B cell (primary cell): ENCODE measurements at regions not wholly inside any gene's neighbourhood (a gene's known extent, or its start where the extent isn't known, plus 50 kb on each side); places are given as distances from the start of the nearest gene placed in this dataset.

Source experiments
- ATAC-seq: fragments of 200-7000 bp; cut with Tn5 transposase; one replicate; pipeline ENCODE4 v1.10.0; 2021; ENCODE audit warnings: low read depth, mild to moderate bottlenecking, moderate number of reproducible peaks, moderate library complexity
- CTCF ChIA-PET: fragments of 350-600 bp; sonication (Branson Sonifier 250); formaldehyde crosslinking; loops from one replicate; lab custom pipeline; 2021; ENCODE audit warnings: antibody characterized with exemption, inconsistent platforms; lab: Charles Lee
- POLR2A ChIA-PET: fragments of 350-600 bp; sonication (Branson Sonifier 250); formaldehyde crosslinking; loops from one replicate; lab custom pipeline; 2021; ENCODE audit warnings: antibody characterized with exemption; lab: Charles Lee
- DNase-seq: peaks from one replicate; pipeline ENCODE4 v3.0.0; 2013
- H2AFZ ChIP-seq: 2 replicates; pipeline ENCODE4 v1.6.1; 2012; ENCODE audit warnings: mild to moderate bottlenecking, low read depth, low read length; ENCODE audit not compliant: insufficient read depth, poor library complexity, severe bottlenecking
- H3K27ac ChIP-seq, 2 donors: 1 replicate in 1 of 2; 2 replicates in 1 of 2; pipeline ENCODE4 v1.5.1; 2012 to 2013; ENCODE audit warnings: low read length in 2 of 2, mild to moderate bottlenecking in 2 of 2, moderate library complexity in 1 of 2
- H3K27me3 ChIP-seq, 4 experiments: fragments of 200-600 bp in 1 of 4; sonication (generic) in 1 of 4; replicated peaks in 1 of 4; 1 replicate in 2 of 4; 2 replicates in 2 of 4; pipeline versions ENCODE4 v1.6.1 to v1.7.0; 2013 to 2016; ENCODE audit warnings: low read length in 3 of 4, mild to moderate bottlenecking in 2 of 4, mixed read lengths in 1 of 4, moderate library complexity in 1 of 4; ENCODE audit not compliant: insufficient read depth in 4 of 4, control insufficient read depth in 3 of 4; ENCODE audit errors: control extremely low read depth in 1 of 4
- H3K36me3 ChIP-seq, 2 experiments: replicated peaks in 1 of 2; 1 replicate in 1 of 2; 2 replicates in 1 of 2; pipeline versions ENCODE4 v1.6.1 to v1.7.1; 2013; ENCODE audit warnings: low read length in 1 of 2; ENCODE audit not compliant: insufficient read depth in 2 of 2, control insufficient read depth in 1 of 2; ENCODE audit errors: control extremely low read depth in 1 of 2, extremely low read depth in 1 of 2
- H3K4me1 ChIP-seq, 2 donors: fragments of 200-600 bp in 1 of 2; sonication (generic) in 1 of 2; 1 replicate in 1 of 2; 2 replicates in 1 of 2; pipeline versions ENCODE4 v1.5.1 to v1.6.1; 2013 to 2017; ENCODE audit warnings: low read length in 2 of 2; ENCODE audit not compliant: control insufficient read depth in 2 of 2, insufficient read depth in 2 of 2
- H3K4me2 ChIP-seq: replicated peaks from 2 replicates; pipeline ENCODE3; 2012; ENCODE audit warnings: mild to moderate bottlenecking, low read depth, low read length; ENCODE audit not compliant: poor library complexity, severe bottlenecking
- H3K4me3 ChIP-seq, 5 experiments: fragments of 200-600 bp in 1 of 5; sonication (generic) in 1 of 5; 1 replicate in 3 of 5; 2 replicates in 2 of 5; pipeline versions ENCODE4 v1.5.1 to v1.7.0; 2011 to 2016; ENCODE audit warnings: low read length in 4 of 5, mild to moderate bottlenecking in 4 of 5, low read depth in 2 of 5, control low read depth in 1 of 5, moderate library complexity in 1 of 5; ENCODE audit not compliant: insufficient read depth in 1 of 5; ENCODE audit errors: control extremely low read depth in 1 of 5, extremely low read depth in 1 of 5
- H3K79me2 ChIP-seq: fragments of 200-600 bp; sonication (generic); one replicate; pipeline ENCODE4 v1.6.0; 2016; ENCODE audit warnings: low read length; ENCODE audit not compliant: control insufficient read depth, insufficient read depth
- H3K9ac ChIP-seq: fragments of 200-600 bp; sonication (generic); 2 replicates; pipeline ENCODE4 v1.6.1; 2017; ENCODE audit warnings: mild to moderate bottlenecking, low read length, moderate library complexity
- H3K9me3 ChIP-seq, 3 donors: one replicate each; pipeline versions ENCODE4 v1.6.1 to v1.7.1; 2013; ENCODE audit warnings: low read length in 2 of 3; ENCODE audit not compliant: control insufficient read depth in 2 of 3, insufficient read depth in 1 of 3; ENCODE audit errors: control extremely low read depth in 1 of 3
- H4K20me1 ChIP-seq: 2 replicates; pipeline ENCODE4 v1.6.0; 2012; ENCODE audit warnings: mild to moderate bottlenecking, low read length; ENCODE audit not compliant: insufficient read depth, control insufficient read depth, poor library complexity, severe bottlenecking
- H3K27ac Mint-ChIP-seq: one replicate; pipeline ENCODE4 v1.8.0; 2021; ENCODE audit warnings: mixed read lengths
- H3K27me3 Mint-ChIP-seq: one replicate; pipeline ENCODE4 v1.8.0; 2021; ENCODE audit warnings: mixed read lengths
- H3K4me1 Mint-ChIP-seq: one replicate; pipeline ENCODE4 v1.8.0; 2021; ENCODE audit warnings: mixed read lengths
- H3K4me3 Mint-ChIP-seq: one replicate; pipeline ENCODE4 v1.8.0; 2021; ENCODE audit warnings: mixed read lengths
- H3K9me3 Mint-ChIP-seq: one replicate; pipeline ENCODE4 v1.8.0; 2022; ENCODE audit warnings: mixed read lengths; ENCODE audit not compliant: insufficient read depth
- CTCF ChIP-seq: fragments of 200-600 bp; IDR thresholded peaks from one replicate; pipeline ENCODE4 v1.8.0; 2022; ENCODE audit warnings: antibody characterized with exemption, mild to moderate bottlenecking
- EZH2 ChIP-seq: IDR thresholded peaks from 2 replicates; pipeline ENCODE4 v1.6.1; 2012; ENCODE audit warnings: borderline replicate concordance, low read depth, mild to moderate bottlenecking, moderate library complexity, low read length; ENCODE audit not compliant: insufficient read depth, poor library complexity, severe bottlenecking
- WGBS: methylation state at CpG from one replicate; pipeline ENCODE4 v1.1.5; 2013; ENCODE audit warnings: missing lambda C conversion rate; ENCODE audit not compliant: insufficient coverage; 5-methylcytosine and 5-hydroxymethylcytosine counted together
- intact Hi-C: fragments of 100-400 bp; cut with micrococcal nuclease; formaldehyde crosslinking; loops from one replicate; pipeline ENCODE4 v1.10.0; 2022

GRCh38 chr20:58065508-58066361, 162.7 kb downstream of the ANKRD60 start:
- Mint-ChIP-seq H3K27me3 (peaks cover 13% of the 10 kb centered on the region), H3K4me3 (no peak overlapping the region), H3K4me1 (no peaks in the 10 kb centered on the region), H3K9me3 (peaks cover 5% of the 10 kb centered on the region), H3K27ac (no peak overlapping the region)
- Histone ChIP-seq H2AFZ (no peak overlapping the region), H3K27ac (no peak overlapping the region), H3K4me3 (no peak overlapping the region), H3K4me2 (no peak overlapping the region), H4K20me1 (no peaks in the 10 kb centered on the region), H3K4me1 (no peaks in the 10 kb centered on the region), H3K9ac (no peak overlapping the region), H3K79me2 (no peaks in the 10 kb centered on the region), H3K9me3 (peaks cover 0 to 1% (median 0%) of the 10 kb centered on the region in 3 donors), H3K36me3 (no peaks in the 10 kb centered on the region), H3K27me3 (no peaks in the 10 kb centered on the region)
- ChIA-PET CTCF (interaction anchor here (0.5 kb wide), 1 partner anchor 87 kb away, joined by 3 read pairs; no protein-coding TSS in a partner anchor), POLR2A (no interaction called here)
- WGBS, result 68% methylated on average over 5 of the region's 6 CpGs
- no peak for DNase-seq
- intact Hi-C loops, result no loop called here
- TF ChIP-seq CTCF (no peak), EZH2 (no peak)
- ATAC-seq, result no peak

DNA sequence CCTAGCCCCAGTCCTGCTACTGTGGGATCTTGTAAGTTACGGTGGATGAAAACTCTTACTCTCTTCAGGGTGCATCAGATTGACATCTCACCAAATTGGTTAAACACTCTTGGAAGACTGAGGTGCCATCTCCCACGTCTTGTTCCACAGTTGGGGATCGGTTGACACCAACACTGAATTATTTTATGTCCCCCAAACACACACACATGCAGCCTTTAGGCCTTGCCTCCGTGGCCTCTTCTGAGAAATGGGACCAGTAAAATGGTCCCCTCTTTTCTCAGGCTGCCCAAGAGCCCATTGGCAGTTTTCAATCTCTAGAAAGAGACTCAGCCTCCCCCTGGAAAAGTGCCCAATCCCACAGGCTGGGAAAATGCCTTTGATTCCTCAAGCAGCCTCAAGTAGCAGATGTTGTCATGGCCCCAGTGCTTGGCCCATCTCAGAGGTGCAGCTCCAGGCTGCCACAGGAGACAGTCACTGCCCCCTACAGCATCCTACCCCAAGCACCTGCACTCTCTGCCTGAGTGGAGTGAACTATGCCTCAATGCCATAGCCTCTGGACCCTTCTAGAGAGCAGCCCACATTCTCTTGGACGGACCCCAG, 163.9 kb downstream of the ANKRD60 start:
- peaks cover 7% of the 10 kb centered on the region for H3K27me3 Mint-ChIP-seq
- DNase-seq (no peak), ATAC-seq (no peak)
- no peaks in the 10 kb centered on the region for H3K4me1 Mint-ChIP-seq
- ChIA-PET POLR2A (no interaction called here), CTCF (interaction anchor here (0.5 kb wide), 1 partner anchor 88 kb away, joined by 3 read pairs; no protein-coding TSS in a partner anchor)
- no peak overlapping the region for H2AFZ ChIP-seq
- peaks cover 5% of the 10 kb centered on the region for H3K9me3 Mint-ChIP-seq
- no peak overlapping the region for H3K4me3 Mint-ChIP-seq
- H3K4me1 ChIP-seq, result no peaks in the 10 kb centered on the region
- H3K36me3 ChIP-seq, result no peaks in the 10 kb centered on the region
- intact Hi-C loops, result no loop called here
- no peak overlapping the region for H3K9ac ChIP-seq
- 80% methylated on average over 5 of the region's 5 CpGs for WGBS
- TF ChIP-seq EZH2 (no peak), CTCF (no peak)
- H3K27ac ChIP-seq, result no peak overlapping the region
- no peak overlapping the region for H3K4me3 ChIP-seq
- H3K27ac Mint-ChIP-seq, result no peak overlapping the region
- H3K4me2 ChIP-seq, result no peak overlapping the region
- no peaks in the 10 kb centered on the region for H3K79me2 ChIP-seq
- peaks cover 0 to 1% (median 0%) of the 10 kb centered on the region in 3 donors for H3K9me3 ChIP-seq
- no peaks in the 10 kb centered on the region for H4K20me1 ChIP-seq
- H3K27me3 ChIP-seq, result peaks cover 0 to 2% (median 0%) of the 10 kb centered on the region in 4 experiments
